CD4-positive, alpha-beta T cell treated with Interleukin-4 for 4 hours (primary cell): ENCODE measurements at regions not wholly inside any gene's neighbourhood (a gene's known extent, or its start where the extent isn't known, plus 50 kb on each side); places are given as distances from the start of the nearest gene placed in this dataset.

Experiments
- DNase-seq: peaks from one replicate; pipeline ENCODE4 v3.0.0-alpha.2; 2020

- DNase-seq: no peak
Measured at GRCh38 chr6:153780011-153780410, 259.0 kb upstream of the OPRM1 start.

DNA sequence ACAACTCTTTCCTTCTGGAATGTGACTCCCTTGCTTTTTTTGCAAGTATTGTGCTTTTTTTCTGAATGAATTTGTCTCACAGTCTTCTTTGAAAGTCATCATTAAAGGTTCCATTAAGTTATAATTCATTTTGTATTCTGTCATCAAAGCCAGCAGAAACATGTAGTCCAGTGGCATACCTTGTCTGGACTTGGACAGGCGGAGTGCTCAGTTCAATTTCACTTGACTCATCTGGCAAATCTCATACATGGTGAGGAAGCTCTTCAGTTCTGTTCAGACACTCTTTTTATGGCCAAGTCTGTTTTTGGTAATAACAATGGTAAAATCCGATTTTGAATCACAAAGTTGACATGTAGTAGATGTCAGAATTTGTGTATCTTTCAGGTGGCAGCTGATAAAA lies 260.8 kb upstream of the OPRM1 start:
- DNase-seq: no peak

DNA sequence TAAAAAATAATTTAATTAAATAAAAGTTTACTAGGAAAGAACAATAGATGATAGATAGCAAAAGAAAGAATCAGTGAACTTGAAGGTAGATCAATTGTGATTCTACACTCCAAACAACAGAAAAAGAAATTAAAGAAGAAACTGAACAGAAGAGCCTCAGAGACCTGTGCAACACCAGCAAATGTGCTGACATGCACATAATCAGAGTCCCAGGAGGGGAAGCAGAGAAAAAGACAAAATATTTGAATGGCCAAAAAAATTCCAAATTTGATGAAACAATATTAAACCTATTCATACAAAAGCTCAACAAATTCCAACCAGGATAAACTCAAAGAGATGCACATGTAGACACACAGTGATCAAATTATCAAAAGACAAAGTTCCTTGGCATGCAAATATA lies 267.5 kb upstream of the OPRM1 start:
- DNase-seq: no peak

DNA sequence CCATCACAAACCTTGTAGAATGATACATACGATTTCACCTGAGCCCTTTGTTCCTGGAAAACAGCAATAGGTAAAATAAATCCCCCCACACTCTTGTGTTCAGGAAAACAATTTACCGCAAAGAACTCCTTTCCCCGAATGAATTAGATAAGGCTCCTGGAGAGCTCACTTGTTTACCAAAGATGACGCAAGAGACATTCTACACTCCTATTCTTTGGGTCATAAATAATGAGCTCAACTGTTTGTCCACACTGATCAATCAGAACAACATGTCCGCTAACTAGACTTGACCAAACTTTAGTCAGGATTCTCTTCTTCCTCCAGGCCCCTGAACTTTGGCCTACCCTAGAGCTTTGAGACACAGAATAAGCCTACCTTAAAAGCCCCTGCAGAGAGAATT lies 271.9 kb upstream of the OPRM1 start:
- no peak for DNase-seq

DNA sequence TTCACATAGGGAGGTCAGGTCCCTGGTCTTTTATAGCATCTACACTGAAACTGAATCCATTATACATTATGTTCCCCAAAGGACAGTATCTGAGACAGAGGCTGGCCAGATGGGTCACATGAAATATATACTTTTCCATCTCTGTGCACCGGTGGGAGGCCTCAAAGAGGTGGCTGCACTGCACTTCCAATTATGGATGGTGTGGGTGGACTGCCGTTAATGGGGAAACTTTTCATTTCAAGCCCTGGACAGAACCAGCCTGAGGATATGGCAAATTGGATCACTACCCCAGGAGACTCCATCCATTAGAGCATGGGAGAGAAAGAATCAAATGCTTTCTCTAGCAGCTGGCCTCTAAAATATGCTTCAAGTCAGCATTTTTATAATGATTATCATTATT lies 280.5 kb upstream of the OPRM1 start:
- no peak for DNase-seq

GRCh38 chr6:153735761-153736160 lies 303.3 kb upstream of the OPRM1 start:
- no peak for DNase-seq

GRCh38 chr6:153729189-153729588 lies 309.9 kb upstream of the OPRM1 start:
- no peak for DNase-seq

- DNase-seq: no peak
Measured at GRCh38 chr6:153727885-153728284, 311.2 kb upstream of the OPRM1 start.

GRCh38 chr6:153725456-153725855 lies 313.6 kb upstream of the OPRM1 start:
- no peak for DNase-seq

DNA sequence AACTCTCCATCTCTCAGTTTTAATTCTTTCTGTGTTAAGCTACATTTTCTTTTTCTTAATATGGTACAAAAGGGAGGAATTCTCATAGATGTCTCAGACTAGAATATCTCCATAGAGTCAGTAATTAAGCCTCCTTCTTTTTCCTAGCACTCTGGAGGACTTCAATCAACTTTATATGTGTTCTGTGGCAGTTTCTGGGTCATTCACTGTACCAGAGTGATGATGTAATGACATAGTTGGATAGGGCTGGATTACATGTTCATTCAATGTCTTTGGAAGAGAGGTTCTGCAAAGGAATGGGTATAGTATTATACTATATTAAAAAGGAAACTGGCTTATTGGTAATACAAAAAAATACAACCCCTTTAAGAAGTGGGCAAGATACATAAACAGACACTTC lies 318.3 kb upstream of the OPRM1 start:
- no peak for DNase-seq

DNA sequence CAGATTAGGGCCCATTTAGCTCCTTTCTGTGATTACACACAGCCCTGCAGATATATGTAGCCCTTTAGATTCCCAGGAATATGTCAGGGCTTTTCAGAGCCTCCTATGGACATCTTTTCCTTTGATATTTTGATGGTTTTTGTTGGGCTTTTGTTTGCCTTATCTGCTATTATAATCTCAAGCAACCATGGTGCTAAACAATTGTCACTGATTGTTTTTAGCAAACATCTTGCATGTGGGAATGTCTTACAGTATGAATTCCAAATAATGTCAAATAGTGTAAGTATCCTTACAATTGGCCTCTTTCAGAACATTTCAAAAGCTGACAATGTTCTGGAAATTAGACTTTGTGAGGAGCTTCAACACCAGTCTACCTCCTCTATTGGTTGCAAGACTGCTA lies 333.6 kb upstream of the OPRM1 start:
- DNase-seq: no peak

DNA sequence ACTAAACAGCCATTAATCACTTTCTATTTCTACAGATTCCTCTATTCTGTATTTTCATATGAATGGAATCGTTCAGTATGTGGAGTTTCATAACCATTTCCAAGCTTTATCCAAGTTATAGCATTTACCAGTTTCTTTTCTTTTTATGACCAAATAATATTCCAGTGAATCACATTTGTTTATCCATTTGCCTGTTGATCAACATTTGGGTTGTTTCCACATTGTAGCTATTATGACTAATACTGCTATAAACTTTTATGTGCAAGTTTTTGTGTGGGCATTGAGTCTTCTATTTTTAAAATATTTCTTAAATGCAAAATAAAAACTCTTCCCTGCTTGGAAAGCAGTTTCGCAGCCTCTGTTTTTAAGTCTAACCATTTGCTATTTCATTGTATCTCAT lies 336.4 kb upstream of the OPRM1 start:
- no peak for DNase-seq

GRCh38 chr6:153698637-153699036 lies 340.4 kb upstream of the OPRM1 start:
- no peak for DNase-seq

- no peak for DNase-seq
Measured at GRCh38 chr6:153698001-153698400, 341.0 kb upstream of the OPRM1 start.

DNA sequence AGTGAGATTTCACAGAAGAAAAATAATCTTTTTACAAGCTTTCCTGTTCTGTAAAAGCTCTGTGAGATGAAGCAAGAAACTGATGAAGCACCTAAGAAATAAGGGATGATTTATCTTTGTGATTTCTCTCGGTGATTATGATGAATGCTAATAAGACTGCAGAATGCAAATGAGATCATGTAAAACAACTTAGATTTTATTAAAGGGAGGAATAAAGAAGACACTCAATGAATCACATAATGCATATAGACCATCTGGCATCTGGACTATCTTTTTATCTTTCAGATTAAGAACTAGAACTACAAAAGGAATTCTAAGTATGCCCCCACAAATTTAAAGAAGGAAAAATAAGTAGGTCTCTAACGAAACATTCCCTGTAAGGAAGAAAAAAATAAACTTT lies 361.5 kb upstream of the OPRM1 start:
- DNase-seq: no peak

DNA sequence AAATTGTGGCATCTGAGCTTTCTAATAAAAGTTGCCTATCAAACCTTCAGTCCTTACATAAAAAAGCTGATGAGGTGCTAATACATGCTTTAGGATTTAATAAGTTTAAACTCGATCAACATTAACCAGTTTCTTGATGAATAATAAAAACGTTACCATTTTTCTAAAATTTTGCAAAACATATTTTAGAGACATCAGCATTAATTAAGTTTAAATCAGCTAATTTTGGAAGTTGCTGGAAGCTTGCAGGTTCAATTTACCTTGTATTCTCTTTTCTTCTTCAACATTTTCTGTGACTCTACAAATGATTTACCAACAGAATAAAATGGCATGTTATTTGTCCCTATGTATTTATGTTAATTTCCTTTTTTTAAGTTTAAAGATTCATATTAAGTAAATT lies 365.3 kb upstream of the OPRM1 start:
- no peak for DNase-seq

- DNase-seq: no peak
Measured at GRCh38 chr6:153673225-153673624, 365.8 kb upstream of the OPRM1 start.

- DNase-seq: no peak
Measured at GRCh38 chr6:153670403-153671026, 368.5 kb upstream of the OPRM1 start.

DNA sequence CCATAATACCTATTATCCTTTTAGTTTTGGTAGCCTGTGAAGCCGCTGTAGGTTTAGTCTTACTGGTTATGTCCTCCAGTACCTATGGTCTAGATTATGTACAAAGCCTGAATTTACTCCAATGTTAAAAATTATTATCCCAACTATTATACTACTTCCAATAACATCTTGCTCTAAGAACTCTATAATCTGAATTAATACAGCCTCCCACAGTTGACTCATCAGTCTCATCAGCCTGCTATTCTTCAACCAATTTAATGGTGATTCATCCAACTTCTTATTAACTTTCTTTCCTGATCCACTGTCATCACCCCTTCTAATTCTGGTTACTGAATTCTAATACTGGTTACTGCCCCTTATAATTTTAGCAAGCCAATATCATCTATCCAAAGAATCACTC lies 370.3 kb upstream of the OPRM1 start:
- no peak for DNase-seq

DNA sequence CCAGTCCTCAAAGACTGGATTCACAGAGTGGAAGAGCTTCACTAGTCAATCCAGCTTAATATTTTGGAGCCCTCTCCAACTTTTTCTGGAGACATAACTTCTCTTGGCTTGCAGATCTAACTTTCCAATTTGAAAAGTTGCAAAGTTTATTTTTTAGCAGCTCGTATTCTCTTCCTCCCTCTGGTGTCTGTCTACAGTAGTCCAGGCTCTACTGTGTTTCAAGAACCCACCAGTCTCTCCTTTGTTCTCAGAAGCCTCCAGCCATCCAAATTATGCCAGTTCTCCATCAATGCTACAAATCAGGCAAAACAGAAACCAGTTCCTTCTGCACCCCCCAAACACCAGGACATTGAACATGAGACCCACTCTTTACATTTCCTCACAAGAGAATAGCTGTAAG lies 376.1 kb upstream of the OPRM1 start:
- no peak for DNase-seq

DNA sequence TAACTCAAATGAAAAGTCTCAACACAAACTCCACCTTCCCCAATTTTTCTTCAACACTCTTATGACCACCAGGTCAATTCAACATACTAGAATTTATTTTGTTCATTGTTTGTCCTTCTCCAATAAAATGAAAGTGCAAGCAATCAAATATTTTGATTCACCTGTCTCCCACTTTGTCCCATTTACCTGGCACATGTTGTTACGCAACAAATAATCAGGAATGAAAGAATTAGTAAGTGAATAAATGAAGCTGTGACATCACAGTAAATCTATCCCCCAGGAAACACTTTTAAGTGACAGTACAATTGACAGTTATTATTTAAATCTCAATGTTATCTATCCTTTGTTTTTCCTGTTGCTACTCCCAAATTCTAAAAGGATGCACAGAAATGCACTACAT lies 393.7 kb upstream of the OPRM1 start:
- no peak for DNase-seq

DNA sequence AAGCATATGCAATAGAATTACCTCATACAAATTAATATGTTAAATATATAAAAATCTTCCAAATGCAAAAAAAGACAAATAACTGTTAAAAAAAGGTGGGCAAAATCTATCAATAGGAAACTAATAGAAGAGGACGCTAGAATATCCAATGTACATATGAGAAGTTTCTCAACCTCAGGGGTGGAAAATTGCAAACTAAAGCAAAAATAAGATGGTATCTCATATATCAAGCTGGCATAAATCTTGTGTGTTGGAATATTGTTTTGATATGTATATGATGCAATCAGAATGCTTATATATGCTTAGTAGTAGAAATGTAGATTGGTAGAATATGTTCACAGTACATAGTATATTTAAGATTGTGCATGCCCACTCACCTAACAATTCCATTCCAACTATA lies 395.0 kb upstream of the OPRM1 start:
- no peak for DNase-seq

DNA sequence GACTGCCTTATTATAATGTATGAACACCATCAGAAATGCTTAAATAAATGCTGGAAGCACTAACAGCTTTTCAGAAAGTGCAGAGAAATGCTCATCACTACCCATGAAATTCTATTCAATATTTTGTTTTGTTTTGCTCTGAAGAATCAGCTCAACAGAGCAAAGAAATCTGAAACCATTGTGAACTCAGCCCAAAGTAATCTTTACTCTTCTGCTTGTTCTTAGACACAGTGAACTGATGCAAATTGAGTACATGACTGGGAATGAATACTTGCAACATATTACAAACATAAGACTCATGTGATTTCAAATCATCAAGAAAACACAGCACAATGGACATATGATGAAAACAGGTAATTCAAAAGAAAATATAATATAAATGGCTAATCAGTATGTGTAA lies 404.6 kb upstream of the OPRM1 start:
- no peak for DNase-seq

- no peak for DNase-seq
Measured at GRCh38 chr6:153625089-153625488, 414.0 kb upstream of the OPRM1 start.

DNA sequence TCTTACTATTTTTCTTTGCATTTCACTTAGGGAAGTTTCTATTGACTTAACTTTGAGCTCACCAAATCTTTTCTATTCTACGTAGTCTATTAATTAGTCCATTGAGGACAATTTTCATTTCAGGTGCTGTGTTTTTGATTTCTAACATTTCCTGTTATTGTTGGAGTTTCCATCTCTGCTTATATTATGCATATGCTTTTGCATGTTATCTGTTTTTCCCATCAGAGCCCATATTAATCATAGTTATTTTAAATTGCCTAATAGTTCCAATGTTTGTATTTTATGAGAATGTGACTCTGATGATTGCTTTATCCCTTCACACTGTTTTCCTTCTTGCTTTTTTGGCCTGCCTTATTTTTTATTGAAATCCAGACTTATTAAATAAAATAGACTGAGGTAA lies 414.5 kb upstream of the OPRM1 start:
- no peak for DNase-seq

DNA sequence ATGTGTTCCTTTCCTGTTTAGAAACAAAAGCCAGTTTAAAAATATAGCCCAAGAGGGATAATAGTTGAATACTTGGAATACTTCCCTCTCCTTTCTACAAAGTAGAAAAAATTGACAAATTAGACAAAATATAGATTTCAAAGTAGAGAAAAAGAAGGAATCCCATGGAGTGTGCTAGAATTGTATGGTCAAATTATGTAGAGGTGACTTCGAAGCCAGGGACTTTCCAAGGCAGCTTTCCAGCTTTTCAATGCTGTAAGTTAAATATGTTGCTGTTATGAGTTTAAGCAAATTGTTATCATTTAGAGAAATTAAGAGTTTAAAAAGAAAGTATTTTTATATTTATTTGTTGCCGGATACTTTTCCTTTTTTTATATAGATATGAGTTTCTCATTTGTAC lies 415.5 kb upstream of the OPRM1 start:
- DNase-seq: no peak
